ENCODE measurements at regions not wholly inside any gene's neighbourhood (a gene's known extent, or its start where the extent isn't known, plus 50 kb on each side); places are given as distances from the start of the nearest gene placed in this dataset.

GRCh38 chr3:127458696-127459604 lies 131.6 kb downstream of the TPRA1 start:
- peak; percentile 39 for DNase-seq (ENCODE audit: low spot score)

GRCh38 chr3:127457546-127458145 lies 132.9 kb downstream of the TPRA1 start:
- no peak for DNase-seq (ENCODE audit: low spot score)

GRCh38 chr3:127457094-127457475 lies 133.4 kb downstream of the TPRA1 start:
- peak; percentile 40 for DNase-seq (ENCODE audit: low spot score)

- DNase-seq (ENCODE audit: low spot score), result no peak
Measured at GRCh38 chr3:127456471-127457093, 134.0 kb downstream of the TPRA1 start.

GRCh38 chr3:127455541-127456450 lies 134.7 kb downstream of the TPRA1 start:
- peak; percentile 78 for DNase-seq (ENCODE audit: low spot score)

- no peak for DNase-seq (ENCODE audit: low spot score)
Measured at GRCh38 chr3:127454968-127455367, 135.6 kb downstream of the TPRA1 start.

- DNase-seq (ENCODE audit: low spot score), result no peak
Measured at GRCh38 chr3:127454051-127454450, 136.5 kb downstream of the TPRA1 start.

GRCh38 chr3:127452321-127452821 lies 138.2 kb downstream of the TPRA1 start:
- DNase-seq (ENCODE audit: low spot score), result no peak

- no peak for DNase-seq (ENCODE audit: low spot score)
Measured at GRCh38 chr3:127451321-127451720, 139.2 kb downstream of the TPRA1 start.

GRCh38 chr3:127450331-127450730 lies 140.2 kb downstream of the TPRA1 start:
- no peak for DNase-seq (ENCODE audit: low spot score)

GRCh38 chr3:127449486-127450212 lies 140.9 kb downstream of the TPRA1 start:
- DNase-seq (ENCODE audit: low spot score), result no peak

GRCh38 chr3:127448671-127449070 lies 141.9 kb downstream of the TPRA1 start:
- DNase-seq (ENCODE audit: low spot score), result no peak

- DNase-seq (ENCODE audit: low spot score), result no peak
Measured at GRCh38 chr3:127448161-127448561, 142.4 kb downstream of the TPRA1 start.

- DNase-seq (ENCODE audit: low spot score), result no peak
Measured at GRCh38 chr3:127446756-127447155, 143.8 kb downstream of the TPRA1 start.

- no peak for DNase-seq (ENCODE audit: low spot score)
Measured at GRCh38 chr3:127445581-127446343, 144.8 kb downstream of the TPRA1 start.

GRCh38 chr3:127444761-127445160 lies 145.8 kb downstream of the TPRA1 start:
- DNase-seq (ENCODE audit: low spot score), result no peak

- no peak for DNase-seq (ENCODE audit: low spot score)
Measured at GRCh38 chr3:127443581-127444375, 146.8 kb downstream of the TPRA1 start.

GRCh38 chr3:127442506-127442905 lies 148.0 kb downstream of the TPRA1 start:
- DNase-seq (ENCODE audit: low spot score), result no peak

GRCh38 chr3:127441764-127442163 lies 148.8 kb downstream of the TPRA1 start:
- no peak for DNase-seq (ENCODE audit: low spot score)

Measured in SK-N-DZ (cell line).